BJ (cell line): ENCODE measurements at regions not wholly inside any gene's neighbourhood (a gene's known extent, or its start where the extent isn't known, plus 50 kb on each side); places are given as distances from the start of the nearest gene placed in this dataset.

Experiments used
- CTCF ChIA-PET: fragments of 350-600 bp; formaldehyde crosslinking; extraction: SDS; loops from one replicate; lab custom pipeline; 2021; ENCODE audit warnings: antibody characterized with exemption, inconsistent platforms; lab: Yijun Ruan, JAX
- POLR2A ChIA-PET: fragments of 300-600 bp; sonication (Branson Sonifier 250); formaldehyde crosslinking; extraction: SDS; loops from one replicate; lab custom pipeline; 2021; ENCODE audit warnings: antibody characterized with exemption; lab: Charles Lee
- DNase-seq: peaks from one replicate; pipeline ENCODE4 v3.0.0-alpha.2; 2011; ENCODE audit warnings: low read depth
- H3K27me3 ChIP-seq: 2 replicates; pipeline ENCODE4 v1.6.0; 2011; ENCODE audit warnings: low read length; ENCODE audit not compliant: control insufficient read depth, insufficient read depth
- H3K36me3 ChIP-seq: 2 replicates; pipeline ENCODE4 v1.5.1; 2011; ENCODE audit warnings: low read length; ENCODE audit not compliant: control insufficient read depth, insufficient read depth
- H3K4me3 ChIP-seq: 2 replicates; pipeline ENCODE4 v1.5.1; 2011; ENCODE audit warnings: low read depth, mild to moderate bottlenecking, control low read depth, low read length
- TF ChIP-seq, protein P1 (sequence below): IDR thresholded peaks from 2 replicates; pipeline ENCODE4 v1.5.1; 2011; ENCODE audit warnings: low read depth, mild to moderate bottlenecking, control low read depth, inconsistent platforms, low read length, moderate library complexity; ENCODE audit not compliant: insufficient read depth

GRCh38 chr5:30040488-30041118 lies 1152.9 kb upstream of the CDH6 start:
- Histone ChIP-seq H3K36me3 (no peaks in the 10 kb centered on the region), H3K27me3 (no peaks in the 10 kb centered on the region), H3K4me3 (no peak overlapping the region)
- TF ChIP-seq, protein P1, sequence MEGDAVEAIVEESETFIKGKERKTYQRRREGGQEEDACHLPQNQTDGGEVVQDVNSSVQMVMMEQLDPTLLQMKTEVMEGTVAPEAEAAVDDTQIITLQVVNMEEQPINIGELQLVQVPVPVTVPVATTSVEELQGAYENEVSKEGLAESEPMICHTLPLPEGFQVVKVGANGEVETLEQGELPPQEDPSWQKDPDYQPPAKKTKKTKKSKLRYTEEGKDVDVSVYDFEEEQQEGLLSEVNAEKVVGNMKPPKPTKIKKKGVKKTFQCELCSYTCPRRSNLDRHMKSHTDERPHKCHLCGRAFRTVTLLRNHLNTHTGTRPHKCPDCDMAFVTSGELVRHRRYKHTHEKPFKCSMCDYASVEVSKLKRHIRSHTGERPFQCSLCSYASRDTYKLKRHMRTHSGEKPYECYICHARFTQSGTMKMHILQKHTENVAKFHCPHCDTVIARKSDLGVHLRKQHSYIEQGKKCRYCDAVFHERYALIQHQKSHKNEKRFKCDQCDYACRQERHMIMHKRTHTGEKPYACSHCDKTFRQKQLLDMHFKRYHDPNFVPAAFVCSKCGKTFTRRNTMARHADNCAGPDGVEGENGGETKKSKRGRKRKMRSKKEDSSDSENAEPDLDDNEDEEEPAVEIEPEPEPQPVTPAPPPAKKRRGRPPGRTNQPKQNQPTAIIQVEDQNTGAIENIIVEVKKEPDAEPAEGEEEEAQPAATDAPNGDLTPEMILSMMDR, result peak; percentile 42
- ChIA-PET CTCF (interaction anchor here (0.5 kb wide), 1 partner anchor 58 kb away, joined by 3 read pairs; no protein-coding TSS in a partner anchor), POLR2A (no interaction called here)
- DNase-seq, result no peak

GRCh38 chr5:30039379-30039778 lies 1154.1 kb upstream of the CDH6 start:
- POLR2A ChIA-PET, result no interaction called here
- H3K36me3 ChIP-seq, result no peaks in the 10 kb centered on the region
- TF ChIP-seq, protein P1, result no peak
- H3K27me3 ChIP-seq, result no peaks in the 10 kb centered on the region
- no peak overlapping the region for H3K4me3 ChIP-seq
- DNase-seq, result no peak
- CTCF ChIA-PET, result no interaction called here

- Histone ChIP-seq H3K27me3 (no peaks in the 10 kb centered on the region), H3K4me3 (no peak overlapping the region), H3K36me3 (no peaks in the 10 kb centered on the region)
- POLR2A ChIA-PET, result no interaction called here
- no peak for DNase-seq
- CTCF ChIA-PET, result no interaction called here
- TF ChIP-seq, protein P1, result no peak
Observed at GRCh38 chr5:30034870-30035269, 1158.6 kb upstream of the CDH6 start.

- Histone ChIP-seq H3K36me3 (no peaks in the 10 kb centered on the region), H3K4me3 (no peak overlapping the region), H3K27me3 (no peaks in the 10 kb centered on the region)
- CTCF ChIA-PET, result no interaction called here
- no peak for DNase-seq
- POLR2A ChIA-PET, result no interaction called here
- TF ChIP-seq, protein P1, result no peak
Observed at GRCh38 chr5:30030101-30030500, 1163.4 kb upstream of the CDH6 start.

- TF ChIP-seq, protein P1, result no peak
- POLR2A ChIA-PET, result no interaction called here
- Histone ChIP-seq H3K36me3 (no peaks in the 10 kb centered on the region), H3K4me3 (no peak overlapping the region), H3K27me3 (no peaks in the 10 kb centered on the region)
- DNase-seq, result no peak
- CTCF ChIA-PET, result no interaction called here
Observed at GRCh38 chr5:30001826-30002225, 1191.7 kb upstream of the CDH6 start.
